Hepatocyte (in vitro differentiated cells): ENCODE measurements at regions not wholly inside any gene's neighbourhood (a gene's known extent, or its start where the extent isn't known, plus 50 kb on each side); places are given as distances from the start of the nearest gene placed in this dataset.

Experiments used
- DNase-seq: peaks from one replicate; pipeline ENCODE4 v3.0.0-alpha.2; 2016; ENCODE audit warnings: low spot score
- H2AFZ ChIP-seq: fragments of 200-600 bp; sonication (generic); 2 replicates; pipeline ENCODE4 v1.6.0; 2016; ENCODE audit warnings: antibody characterized with exemption, mild to moderate bottlenecking
- H3K27ac ChIP-seq: fragments of 200-600 bp; sonication (generic); 2 replicates; pipeline ENCODE4 v1.5.1; 2016; ENCODE audit warnings: mild to moderate bottlenecking
- H3K27me3 ChIP-seq: fragments of 200-600 bp; sonication (generic); 2 replicates; pipeline ENCODE4 v1.6.1; 2016
- H3K36me3 ChIP-seq: fragments of 200-600 bp; sonication (generic); replicated peaks from 2 replicates; pipeline ENCODE4 v1.5.1; 2016; ENCODE audit warnings: low read depth; ENCODE audit not compliant: insufficient read depth
- H3K4me1 ChIP-seq: fragments of 200-600 bp; sonication (generic); 2 replicates; pipeline ENCODE4 v1.5.1; 2016; ENCODE audit warnings: mild to moderate bottlenecking, moderate library complexity; ENCODE audit not compliant: insufficient read depth
- H3K4me2 ChIP-seq: fragments of 200-600 bp; sonication (generic); 2 replicates; pipeline ENCODE4 v1.6.0; 2016
- H3K4me3 ChIP-seq: fragments of 200-600 bp; sonication (generic); 2 replicates; pipeline ENCODE4 v1.5.1; 2016; ENCODE audit warnings: mild to moderate bottlenecking
- H3K79me2 ChIP-seq: fragments of 200-600 bp; sonication (generic); 2 replicates; pipeline ENCODE4 v1.6.0; 2017; ENCODE audit warnings: mild to moderate bottlenecking
- H3K9me2 ChIP-seq: fragments of 200-600 bp; sonication (generic); replicated peaks from 2 replicates; pipeline ENCODE4 v1.6.0; 2017; ENCODE audit warnings: mild to moderate bottlenecking; ENCODE audit not compliant: insufficient read depth
- H3K9me3 ChIP-seq: fragments of 200-600 bp; sonication (generic); 2 replicates; pipeline ENCODE4 v1.5.1; 2016; ENCODE audit warnings: low read depth, mild to moderate bottlenecking
- H4K20me1 ChIP-seq: fragments of 200-600 bp; sonication (generic); 2 replicates; pipeline ENCODE4 v1.6.0; 2016; ENCODE audit warnings: mild to moderate bottlenecking; ENCODE audit not compliant: insufficient read depth, poor library complexity, severe bottlenecking
- EZH2 ChIP-seq: fragments of 200-600 bp; sonication (generic); IDR thresholded peaks from 2 replicates; pipeline ENCODE4 v1.6.1; 2016; ENCODE audit warnings: antibody characterized with exemption, mild to moderate bottlenecking, borderline replicate concordance
- EZH2phosphoT487 ChIP-seq: fragments of 200-600 bp; sonication (generic); IDR thresholded peaks from one replicate; pipeline ENCODE4 v1.6.1; 2018; ENCODE audit warnings: antibody characterized with exemption, mild to moderate bottlenecking, low read depth, moderate library complexity; ENCODE audit not compliant: unreplicated experiment, severe bottlenecking
- WGBS: methylation state at CpG from one replicate; pipeline ENCODE4 v1.1.6; 2016; ENCODE audit warnings: low lambda C conversion rate; ENCODE audit errors: missing lambda C conversion rate; 5-methylcytosine and 5-hydroxymethylcytosine counted together
- TF ChIP-seq, protein P1 (sequence below): fragments of 200-600 bp; sonication (generic); IDR thresholded peaks from 2 replicates; pipeline ENCODE4 v1.5.1; 2016; ENCODE audit warnings: antibody characterized with exemption, mild to moderate bottlenecking; ENCODE audit not compliant: poor library complexity

DNA sequence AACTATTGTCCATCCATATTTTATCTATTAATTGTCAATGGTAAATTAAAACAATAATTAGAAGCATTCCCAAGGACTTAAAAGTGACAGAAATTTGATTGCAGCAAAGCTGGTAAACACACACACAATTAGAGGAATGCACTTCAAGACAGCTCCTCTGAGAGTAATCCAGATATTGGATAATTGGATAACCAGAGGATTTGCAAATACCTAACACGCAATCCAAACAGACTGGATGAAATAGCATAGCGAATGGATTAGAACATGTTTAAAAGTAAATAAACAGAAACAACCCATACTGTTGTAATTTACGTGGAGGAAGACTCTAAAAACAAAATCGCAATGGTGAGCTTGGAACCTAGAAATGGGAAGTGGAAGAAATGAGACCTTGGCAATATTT lies 239.8 kb downstream of the METTL4 start:
- H3K27ac ChIP-seq = no peak overlapping the region
- H3K9me2 ChIP-seq = no peaks in the 10 kb centered on the region
- H2AFZ ChIP-seq = no peak overlapping the region
- H3K36me3 ChIP-seq = no peaks in the 10 kb centered on the region
- TF ChIP-seq EZH2 (no peak), EZH2phosphoT487 (no peak)
- TF ChIP-seq, protein P1, sequence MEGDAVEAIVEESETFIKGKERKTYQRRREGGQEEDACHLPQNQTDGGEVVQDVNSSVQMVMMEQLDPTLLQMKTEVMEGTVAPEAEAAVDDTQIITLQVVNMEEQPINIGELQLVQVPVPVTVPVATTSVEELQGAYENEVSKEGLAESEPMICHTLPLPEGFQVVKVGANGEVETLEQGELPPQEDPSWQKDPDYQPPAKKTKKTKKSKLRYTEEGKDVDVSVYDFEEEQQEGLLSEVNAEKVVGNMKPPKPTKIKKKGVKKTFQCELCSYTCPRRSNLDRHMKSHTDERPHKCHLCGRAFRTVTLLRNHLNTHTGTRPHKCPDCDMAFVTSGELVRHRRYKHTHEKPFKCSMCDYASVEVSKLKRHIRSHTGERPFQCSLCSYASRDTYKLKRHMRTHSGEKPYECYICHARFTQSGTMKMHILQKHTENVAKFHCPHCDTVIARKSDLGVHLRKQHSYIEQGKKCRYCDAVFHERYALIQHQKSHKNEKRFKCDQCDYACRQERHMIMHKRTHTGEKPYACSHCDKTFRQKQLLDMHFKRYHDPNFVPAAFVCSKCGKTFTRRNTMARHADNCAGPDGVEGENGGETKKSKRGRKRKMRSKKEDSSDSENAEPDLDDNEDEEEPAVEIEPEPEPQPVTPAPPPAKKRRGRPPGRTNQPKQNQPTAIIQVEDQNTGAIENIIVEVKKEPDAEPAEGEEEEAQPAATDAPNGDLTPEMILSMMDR = no peak
- no peak for DNase-seq
- H3K4me3 ChIP-seq = no peak overlapping the region
- H3K27me3 ChIP-seq = no peaks in the 10 kb centered on the region
- H3K4me1 ChIP-seq = no peaks in the 10 kb centered on the region
- 56% methylated on average over 4 of the region's 4 CpGs for WGBS
- no peaks in the 10 kb centered on the region for H3K9me3 ChIP-seq
- no peaks in the 10 kb centered on the region for H4K20me1 ChIP-seq
- no peaks in the 10 kb centered on the region for H3K79me2 ChIP-seq
- H3K4me2 ChIP-seq = no peak overlapping the region

DNA sequence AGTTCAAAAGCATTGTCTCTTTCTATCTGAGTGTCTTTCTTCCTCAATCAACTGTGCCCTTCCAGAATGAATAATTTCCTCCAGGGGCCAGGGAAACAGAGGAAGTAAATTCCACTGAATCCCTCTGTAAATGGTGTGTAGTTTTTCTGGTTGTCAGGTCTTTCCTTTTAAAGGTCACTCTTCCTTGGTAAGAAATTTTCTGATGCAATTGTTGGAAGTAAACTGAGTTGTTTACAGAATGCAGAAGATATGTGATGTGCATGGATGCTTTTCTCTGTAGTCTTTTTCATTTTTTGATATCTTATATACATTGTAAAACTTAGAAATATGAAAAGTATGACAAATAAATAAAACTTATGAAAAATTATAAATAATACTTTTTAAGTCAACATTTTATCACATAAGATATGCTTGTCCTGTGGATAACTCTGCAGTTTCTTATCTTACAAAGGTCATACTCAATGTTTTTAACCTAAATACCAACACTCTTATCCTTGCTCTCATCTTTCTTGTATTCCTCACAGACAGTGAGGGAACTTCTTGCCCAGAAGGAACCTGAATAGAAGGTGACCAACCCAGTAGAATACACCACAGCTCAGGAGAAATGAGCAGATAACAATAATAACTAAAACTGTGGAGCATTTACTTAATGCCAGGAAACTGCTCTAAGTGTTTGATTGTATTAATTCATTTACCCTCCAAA lies 234.5 kb downstream of the METTL4 start:
- no peak for DNase-seq
- no peaks in the 10 kb centered on the region for H3K79me2 ChIP-seq
- no peaks in the 10 kb centered on the region for H3K27me3 ChIP-seq
- no peak overlapping the region for H3K4me3 ChIP-seq
- no peaks in the 10 kb centered on the region for H3K9me2 ChIP-seq
- H4K20me1 ChIP-seq = no peaks in the 10 kb centered on the region
- H3K4me1 ChIP-seq = no peaks in the 10 kb centered on the region
- H3K36me3 ChIP-seq = no peaks in the 10 kb centered on the region
- H3K4me2 ChIP-seq = no peak overlapping the region
- H3K27ac ChIP-seq = no peak overlapping the region
- TF ChIP-seq, protein P1 = no peak
- TF ChIP-seq EZH2phosphoT487 (no peak), EZH2 (no peak)
- no peaks in the 10 kb centered on the region for H3K9me3 ChIP-seq
- H2AFZ ChIP-seq = no peak overlapping the region

DNA sequence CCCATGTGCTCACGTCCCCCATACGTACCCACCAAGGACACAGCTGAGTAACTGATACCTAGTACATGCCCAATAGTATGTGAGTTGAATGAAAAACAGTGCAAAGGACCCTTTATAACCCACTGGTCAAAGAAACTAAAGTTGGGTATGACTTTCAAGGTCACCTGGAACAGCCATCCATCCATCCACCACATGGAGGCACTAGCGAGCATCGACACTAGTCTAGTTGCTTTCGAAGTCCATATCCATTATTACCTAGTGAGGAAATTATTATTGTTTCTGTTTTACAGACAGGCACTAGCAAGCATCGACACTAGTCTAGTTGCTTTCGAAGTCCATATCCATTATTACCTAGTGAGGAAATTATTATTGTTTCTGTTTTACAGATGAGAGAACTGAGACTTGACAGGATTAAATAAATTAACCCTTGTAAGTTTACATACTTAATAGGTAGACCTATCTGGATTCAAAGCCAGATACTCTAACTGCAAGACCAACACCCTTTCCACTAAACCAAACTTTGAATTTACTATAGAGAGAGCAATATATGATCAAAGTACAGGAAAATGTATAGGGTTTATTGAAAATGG lies 233.7 kb downstream of the METTL4 start:
- H2AFZ ChIP-seq = no peak overlapping the region
- no peak overlapping the region for H3K4me2 ChIP-seq
- no peak overlapping the region for H3K4me3 ChIP-seq
- no peaks in the 10 kb centered on the region for H3K9me2 ChIP-seq
- 55% methylated on average over 7 of the region's 7 CpGs for WGBS
- H4K20me1 ChIP-seq = no peaks in the 10 kb centered on the region
- no peak for DNase-seq
- H3K27ac ChIP-seq = no peak overlapping the region
- H3K4me1 ChIP-seq = no peaks in the 10 kb centered on the region
- H3K9me3 ChIP-seq = no peaks in the 10 kb centered on the region
- no peaks in the 10 kb centered on the region for H3K79me2 ChIP-seq
- no peaks in the 10 kb centered on the region for H3K27me3 ChIP-seq
- H3K36me3 ChIP-seq = no peaks in the 10 kb centered on the region
- TF ChIP-seq, protein P1 = peak; percentile 25
- TF ChIP-seq EZH2phosphoT487 = no peak
